8988T (cell line): ENCODE measurements at regions not wholly inside any gene's neighbourhood (a gene's known extent, or its start where the extent isn't known, plus 50 kb on each side); places are given as distances from the start of the nearest gene placed in this dataset.
"Not testable (repeated sequence)": the region's sequence is repeated elsewhere in the genome, so short reads cannot be mapped to it uniquely, and the experiment has no call there.

Experiments used
- DNase-seq: peaks from one replicate; pipeline ENCODE4 v3.0.0; 2011

DNA sequence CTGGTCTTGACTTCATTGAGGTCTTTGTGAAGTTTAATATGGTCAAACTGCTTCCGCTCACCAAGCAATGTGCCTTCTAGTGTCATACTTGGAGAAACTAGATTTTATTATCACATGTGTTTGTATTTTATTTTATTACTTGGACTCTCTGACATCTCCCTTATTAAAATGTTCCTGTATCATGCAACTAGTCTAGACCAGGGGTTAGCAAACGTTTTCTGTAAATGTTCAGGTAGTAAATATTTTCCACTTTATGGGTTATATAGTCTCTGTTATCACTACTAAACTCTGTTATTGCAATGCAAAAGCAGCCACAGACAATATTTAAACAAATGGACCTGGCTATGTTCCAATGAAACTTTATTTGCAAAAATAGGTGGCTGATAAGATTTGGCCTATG, 443.8 kb downstream of the MID1IP1 start:
- no peak for DNase-seq

DNA sequence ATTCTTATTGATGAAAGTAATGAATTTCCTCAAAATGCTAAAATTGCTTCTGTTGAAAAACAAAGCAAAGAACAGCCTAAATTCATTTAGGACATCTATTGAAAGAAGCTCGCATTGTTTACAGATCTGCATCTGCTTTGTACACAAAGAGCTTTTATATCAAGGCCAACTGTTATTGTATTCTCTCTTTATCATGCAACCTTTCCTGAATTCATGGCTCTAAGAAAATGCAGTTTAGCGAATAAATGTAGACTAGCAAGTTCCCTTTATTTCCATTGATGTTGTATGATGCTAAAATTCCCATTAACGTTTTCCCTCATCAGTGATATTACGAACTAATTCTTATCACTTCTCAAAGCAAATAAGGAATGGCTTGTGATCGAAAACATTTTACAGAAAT, 446.3 kb downstream of the MID1IP1 start:
- no peak for DNase-seq

DNA sequence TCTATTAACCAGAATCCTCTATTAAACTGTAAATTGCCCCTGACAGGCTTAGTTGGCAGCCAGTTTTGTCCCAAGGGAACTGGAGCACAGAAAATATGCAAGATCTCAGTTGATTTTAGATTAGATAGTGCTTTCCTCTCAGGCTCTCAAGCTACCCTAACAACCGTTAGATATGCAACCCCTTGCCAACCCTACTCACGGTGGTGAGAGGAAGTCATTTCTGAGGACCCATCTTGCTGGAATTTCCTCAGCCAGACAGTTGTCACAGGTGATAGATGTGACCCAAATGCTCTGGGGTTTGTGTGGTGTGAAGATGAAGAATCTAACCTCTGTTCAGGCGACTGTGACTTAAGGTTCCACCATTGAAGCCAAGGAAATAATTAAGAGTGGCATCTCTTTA, 447.1 kb downstream of the MID1IP1 start:
- DNase-seq = no peak

DNA sequence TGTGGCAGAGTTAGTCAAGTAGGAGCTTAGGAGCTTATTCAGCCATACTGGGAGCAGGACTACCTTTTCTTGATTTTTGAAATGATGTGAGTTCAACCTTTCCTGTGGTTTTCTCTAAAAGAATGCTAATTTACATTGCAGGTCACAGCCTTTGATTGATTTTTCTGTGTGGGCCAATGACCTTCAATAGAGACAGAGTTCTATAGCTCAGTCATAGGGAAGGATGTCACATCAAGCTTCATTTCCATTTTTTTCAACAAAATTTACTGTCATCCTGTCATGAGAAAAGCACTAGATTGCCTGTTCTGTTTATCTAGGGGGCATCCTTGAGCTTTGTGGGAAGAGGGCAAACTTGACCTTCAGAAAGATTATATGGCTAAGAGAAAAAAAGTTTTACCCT, 448.7 kb downstream of the MID1IP1 start:
- DNase-seq = no peak

DNA sequence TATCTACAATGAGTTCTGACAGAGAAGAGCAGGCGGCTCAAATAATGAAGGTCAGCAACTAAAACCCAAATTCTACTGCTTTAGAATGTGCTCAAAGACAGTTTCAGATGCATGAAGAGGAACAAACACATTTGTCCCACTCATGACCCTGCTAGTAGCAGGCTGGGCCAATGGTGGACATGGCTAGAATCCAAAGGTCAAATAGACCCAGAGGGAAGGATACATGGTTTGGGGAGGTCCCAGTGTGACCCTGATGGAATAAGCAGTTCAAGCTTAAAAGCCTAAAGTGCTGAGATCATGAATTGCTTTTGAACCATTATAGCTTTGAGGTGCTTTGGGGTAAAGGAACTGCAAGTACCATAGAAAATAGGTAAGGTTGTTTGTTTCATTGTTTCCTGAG, 450.7 kb downstream of the MID1IP1 start:
- no peak for DNase-seq

DNA sequence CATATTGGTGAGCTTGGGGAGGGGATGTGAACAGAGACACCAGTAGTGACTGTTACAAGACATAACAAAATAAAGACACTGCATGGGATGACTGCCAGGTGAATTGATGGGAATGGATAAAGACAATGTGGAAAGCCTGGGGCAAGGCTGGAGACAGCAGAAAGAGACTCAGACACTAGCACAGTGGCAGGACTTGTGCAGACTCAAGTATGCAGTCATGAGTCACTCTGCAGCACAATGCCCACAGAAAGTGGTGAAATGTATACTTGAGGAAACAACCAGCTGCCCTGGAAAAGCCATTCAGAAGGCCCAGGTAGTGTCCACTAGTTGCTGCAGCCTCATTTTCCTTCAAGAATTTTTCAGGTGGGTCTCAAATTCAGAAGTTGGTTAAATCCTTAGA, 452.3 kb downstream of the MID1IP1 start:
- no peak for DNase-seq

DNA sequence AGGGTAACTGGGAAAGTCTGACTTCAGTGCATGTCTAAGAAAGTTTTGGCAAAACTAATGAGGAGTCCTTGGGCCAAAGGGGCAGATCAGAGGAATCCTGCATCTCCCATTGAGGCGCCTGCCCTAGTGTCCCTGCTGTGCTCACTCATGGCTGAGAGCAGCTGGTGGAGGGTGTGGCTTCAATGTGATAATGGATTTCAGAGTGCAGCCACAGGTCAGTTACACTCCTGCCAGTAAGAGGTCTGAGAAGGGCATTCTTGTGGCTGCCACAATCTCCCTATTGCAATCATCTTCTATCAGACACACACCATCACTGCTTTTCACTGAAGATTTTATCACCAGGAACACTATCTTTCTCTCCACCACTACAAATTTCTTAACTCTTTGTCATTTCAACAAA, 457.1 kb downstream of the MID1IP1 start:
- no peak for DNase-seq

DNA sequence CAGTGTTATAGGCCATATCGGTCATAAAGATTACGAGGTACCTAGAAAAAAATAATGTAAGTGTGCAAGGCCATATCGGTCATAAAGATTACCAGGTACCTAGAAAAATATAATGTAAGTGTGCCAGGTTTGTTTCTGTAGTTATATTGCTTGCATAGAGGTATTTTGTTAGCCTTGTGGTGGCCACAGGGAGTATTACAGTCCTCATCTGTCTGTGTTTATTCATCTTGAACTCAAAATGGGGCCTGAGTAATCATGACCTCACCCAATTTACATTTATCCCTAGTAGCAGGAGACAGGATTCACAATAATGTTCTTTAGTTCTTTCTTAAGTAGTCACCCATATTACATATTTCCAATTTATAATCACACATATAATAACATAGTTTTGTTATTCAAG, 459.7 kb downstream of the MID1IP1 start:
- no peak for DNase-seq

DNA sequence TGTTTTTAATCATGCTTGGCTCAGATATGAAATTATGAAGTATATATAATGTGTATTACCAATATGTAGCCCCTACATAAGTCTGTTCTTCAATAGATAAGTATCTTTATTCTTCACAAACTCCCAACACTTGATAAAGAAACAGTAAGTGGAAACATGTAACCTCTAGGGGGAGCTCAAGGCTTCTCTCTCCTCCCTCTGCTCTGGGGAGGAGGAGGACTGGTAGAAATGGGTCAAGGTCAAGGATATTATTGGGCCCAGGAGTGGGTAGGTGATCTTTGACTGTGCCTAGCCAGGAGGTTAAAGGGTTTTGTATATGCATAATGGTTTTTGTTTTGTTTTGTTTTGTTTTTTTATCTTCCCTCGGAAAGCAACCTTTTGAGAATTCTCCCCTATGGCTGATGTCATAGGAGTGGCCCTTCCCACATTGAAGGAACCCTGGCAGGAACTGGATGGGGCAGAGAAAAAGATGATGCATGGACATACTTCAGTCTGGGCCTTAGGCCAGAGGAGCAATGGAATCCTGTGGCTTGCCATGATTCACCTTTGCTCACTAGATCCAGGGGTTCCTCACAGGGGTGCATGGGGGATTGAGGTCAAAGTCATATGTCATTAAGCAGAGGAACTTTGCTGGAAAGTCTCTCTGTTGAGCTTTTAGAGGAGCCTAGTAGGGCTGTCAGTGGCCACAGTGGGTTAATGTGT, 460.3 kb downstream of the MID1IP1 start:
- DNase-seq = no peak

DNA sequence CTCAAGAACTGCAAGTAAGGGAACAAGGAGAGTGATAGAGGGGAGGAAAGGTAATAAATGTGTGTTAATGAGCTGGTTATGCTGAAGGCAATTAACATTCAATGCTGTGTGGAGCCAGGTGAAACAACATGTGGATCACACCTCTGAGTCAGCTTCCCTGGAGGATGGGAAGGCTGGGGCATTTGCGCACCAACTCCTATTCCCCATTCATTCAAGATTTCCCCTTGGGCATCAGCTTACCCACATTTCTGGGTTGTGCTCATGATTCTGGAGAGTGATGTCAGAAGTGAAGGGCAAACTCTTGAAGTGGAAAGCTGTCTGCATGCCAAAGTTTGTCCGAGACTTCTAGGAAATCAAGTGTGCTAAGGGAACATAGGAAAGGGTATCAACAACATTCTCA, 461.4 kb downstream of the MID1IP1 start:
- no peak for DNase-seq

DNA sequence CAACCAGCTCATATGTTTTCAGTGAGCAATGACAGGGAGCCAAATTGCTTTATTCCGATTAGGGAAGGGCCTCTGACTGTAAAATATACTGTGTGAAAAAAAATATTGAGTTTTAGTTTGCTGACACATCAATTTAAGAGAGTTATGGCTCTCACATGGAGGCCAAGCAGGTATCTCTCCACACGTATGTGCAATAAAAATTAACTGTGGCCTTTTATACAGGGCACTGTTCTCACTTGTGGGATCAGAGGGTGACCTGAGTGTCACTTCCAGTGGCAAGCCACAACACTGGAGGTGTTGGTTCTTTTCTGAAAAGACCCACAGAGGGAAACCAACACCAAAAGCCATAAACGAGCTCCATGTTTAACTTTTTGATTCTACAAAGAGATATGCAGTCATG, 462.8 kb downstream of the MID1IP1 start:
- no peak for DNase-seq

DNA sequence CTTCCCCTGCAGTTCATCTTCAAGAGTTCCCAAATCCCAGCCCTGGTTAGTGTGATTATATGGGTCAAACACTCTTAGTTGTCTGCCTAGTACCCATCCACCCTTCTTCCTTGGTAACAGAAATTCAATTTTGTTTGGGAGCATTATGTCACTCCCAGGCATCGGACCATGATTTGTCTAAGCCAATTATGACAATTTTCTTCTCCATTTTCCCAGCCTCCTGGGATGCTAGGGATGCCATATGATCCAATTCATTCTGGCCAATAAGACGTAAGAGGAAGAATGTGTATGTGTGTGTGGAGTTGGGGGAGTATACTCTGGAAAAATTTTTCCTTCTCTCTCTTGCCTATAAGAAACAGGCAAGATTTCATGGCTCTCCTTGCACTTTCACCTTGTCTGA, 465.9 kb downstream of the MID1IP1 start:
- DNase-seq = no peak

DNA sequence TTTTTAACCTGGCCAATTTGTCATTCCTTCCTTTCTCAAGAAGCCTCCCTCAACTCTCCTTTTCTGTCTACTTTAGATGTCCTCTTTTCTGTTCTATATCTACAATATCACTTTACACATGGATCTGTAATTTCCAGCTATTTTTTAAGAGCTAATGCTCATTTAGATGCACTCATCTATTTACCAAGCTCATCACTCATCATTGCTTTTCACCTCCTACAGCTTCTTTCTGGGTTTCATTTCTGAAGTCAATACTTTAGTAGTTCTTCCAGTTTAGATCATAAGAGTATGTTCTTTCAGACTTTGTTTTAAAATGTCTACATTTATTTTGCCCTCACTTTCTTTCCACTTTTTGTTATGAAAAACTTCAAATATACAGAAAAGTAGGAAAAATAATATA, 466.9 kb downstream of the MID1IP1 start:
- no peak for DNase-seq

DNA sequence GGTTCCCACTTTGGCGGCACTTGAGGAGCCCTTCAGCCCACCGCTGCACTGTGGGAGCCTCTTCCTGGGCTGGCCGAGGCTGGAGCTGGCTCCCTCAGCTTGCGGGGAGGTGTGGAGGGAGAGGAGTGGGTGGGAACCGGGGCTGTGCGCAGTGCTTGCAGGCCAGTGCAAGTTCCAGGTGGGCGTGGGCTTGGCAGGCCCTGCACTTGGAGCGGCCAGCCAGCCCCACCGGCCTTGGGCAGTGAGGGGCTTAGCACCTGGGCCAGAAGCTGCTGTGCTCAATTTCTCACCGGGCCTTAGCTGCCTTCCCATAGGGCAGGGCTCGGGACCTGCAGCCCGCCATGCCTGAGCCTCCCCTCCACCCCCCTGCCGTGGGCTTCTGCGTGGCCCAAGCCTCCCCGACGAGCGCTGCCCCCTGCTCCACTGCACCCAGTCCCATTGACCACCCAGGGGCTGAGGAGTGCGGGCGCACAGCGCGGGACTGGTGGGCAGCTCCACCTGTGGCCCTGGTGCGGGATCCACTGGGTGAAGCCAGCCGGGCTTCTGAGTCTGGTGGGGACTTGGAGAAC, 474.3 kb downstream of the MID1IP1 start:
- no peak for DNase-seq

DNA sequence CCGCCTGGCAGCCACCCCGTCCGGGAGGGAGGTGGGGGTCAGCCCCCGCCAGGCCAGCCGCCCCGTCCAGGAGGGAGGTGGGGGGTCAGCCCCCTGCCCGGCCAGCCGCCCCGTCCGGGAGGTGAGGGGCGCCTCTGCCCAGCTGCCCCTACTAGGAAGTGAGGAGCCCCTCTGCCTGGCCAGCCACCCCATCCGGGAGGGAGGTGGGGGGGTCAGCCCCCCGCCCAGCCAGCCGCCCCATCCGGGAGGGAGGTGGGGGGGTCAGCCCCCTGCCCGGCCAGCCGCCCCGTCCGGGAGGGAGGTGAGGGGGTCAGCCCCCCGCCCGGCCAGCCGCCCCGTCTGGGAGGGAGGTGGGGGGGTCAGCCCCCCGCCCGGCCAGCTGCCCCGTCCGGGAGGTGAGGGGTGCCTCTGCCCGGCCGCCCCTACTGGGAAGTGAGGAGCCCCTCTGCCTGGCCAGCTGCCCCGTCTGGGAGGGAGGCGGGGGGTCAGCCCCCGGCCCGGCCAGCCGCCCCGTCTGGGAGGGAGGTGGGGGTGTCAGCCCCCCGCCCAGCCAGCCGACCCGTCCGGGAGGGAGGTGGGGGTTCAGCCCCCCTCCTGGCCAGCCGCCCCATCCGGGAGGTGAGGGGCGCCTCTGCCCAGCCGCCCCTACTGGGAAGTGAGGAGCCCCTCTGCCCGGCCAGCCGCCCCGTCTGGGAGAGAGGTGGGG, 476.6 kb downstream of the MID1IP1 start:
- not testable (repeated sequence) for DNase-seq

DNA sequence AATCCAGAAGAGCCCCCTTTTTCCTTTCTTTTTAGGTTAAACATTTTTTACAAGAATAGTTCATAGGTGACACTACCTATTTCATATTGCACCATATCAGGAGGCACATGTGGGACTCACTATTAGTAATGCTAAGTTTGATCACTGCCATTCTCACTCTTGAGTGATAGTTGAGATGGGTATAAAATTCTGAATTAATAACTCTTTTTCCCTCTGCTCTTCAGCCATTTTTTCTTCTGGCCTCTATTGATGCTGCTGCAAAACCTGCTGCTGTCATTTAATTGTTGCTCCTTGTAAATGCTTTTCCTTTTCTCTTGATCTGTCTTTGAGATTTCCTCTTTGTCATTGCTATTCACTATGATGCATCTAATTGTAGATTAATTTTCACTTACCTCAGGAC, 482.0 kb downstream of the MID1IP1 start:
- no peak for DNase-seq

DNA sequence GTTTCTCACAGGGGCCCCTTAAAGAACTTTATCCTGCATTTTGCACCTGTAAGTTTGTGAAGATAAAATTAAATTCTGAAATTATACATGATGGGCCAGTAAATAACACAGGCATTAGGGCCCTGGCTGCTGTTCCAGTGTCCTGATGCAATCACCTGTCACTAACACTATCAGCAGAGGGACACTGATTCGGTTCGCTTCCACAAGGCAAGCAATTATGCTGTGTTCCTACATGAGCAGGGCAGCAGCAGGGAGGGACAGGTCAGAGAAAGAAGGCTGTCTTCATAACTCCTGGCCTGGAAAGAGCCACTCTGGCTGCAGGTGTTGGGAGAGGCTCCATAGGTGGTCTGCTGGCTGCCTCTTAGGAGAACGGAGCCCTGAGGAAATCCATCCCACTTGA, 487.3 kb downstream of the MID1IP1 start:
- no peak for DNase-seq

DNA sequence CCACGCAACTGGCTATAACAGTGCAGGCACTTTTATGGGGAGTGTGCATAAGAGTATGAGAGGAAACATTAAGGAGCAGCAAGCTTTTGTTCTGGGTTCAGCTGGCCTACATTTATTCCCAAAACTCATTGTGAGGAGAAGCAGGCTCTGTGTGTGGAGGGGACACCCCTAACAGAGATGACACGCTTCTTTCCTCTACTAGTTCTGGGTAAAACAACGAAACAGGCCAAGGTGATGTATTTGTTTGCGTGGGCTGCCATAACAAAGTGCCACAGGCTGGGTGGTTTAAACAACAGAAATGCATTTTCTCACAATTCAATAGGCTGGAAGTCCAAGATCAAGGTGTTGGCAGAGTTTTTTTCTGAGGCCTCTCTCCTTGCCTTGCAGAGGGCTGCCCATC, 488.6 kb downstream of the MID1IP1 start:
- DNase-seq = no peak

DNA sequence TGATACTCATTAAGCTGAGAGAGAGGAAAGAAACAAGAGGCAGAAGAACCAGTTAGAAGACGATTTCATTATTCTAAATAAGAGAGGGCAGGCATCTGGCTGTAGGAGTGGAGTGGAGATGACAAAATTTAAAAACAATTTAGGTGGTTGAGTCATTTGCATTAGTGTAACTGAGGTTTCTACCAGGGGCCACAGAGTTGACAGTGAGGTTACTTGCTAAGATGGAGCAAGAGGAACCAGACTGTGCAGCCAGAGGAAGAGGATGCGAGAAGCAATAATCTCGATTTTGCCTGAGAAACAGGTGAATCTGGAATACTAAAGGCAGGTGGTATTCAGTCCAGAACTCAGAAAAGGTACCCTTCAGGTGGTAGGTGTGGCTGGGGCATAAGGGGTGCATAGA, 491.9 kb downstream of the MID1IP1 start:
- no peak for DNase-seq

DNA sequence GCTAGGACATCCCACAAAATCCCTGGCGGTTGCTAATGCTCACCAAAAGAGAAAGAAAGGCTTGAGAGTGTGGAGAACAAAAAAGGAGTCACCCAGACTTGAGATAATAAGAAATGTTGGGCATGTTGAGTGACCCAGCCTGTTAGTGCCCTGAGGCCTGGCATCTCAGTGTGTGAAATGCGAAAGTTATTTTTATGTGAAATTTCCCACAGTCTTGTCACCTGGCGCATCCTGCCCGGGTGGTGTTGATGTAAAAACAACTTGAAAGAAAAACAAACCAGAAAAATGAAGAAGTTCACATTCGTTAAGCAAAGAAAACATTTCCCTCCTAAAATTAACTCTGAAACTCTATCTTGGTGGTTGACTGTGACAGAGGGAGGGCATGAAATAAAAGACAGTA, 495.2 kb downstream of the MID1IP1 start:
- DNase-seq = no peak

DNA sequence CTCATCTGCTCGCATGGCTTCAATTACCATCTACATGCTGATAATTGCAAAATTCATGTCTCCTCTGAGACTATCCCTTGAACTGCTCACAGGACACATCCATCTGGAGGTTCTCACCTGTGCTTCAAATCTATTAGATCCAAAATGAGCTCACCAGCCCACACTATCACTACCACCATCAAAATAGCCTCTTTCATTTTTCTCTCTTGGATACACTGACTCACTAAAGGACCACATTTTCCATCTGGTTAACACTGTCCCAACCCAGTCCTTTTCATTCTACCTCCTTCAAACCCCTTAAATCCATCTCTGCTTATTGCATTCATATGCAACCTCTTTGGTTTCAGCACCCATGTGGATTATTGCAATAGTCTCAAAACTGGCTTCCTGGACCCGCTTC, 497.6 kb downstream of the MID1IP1 start:
- DNase-seq = no peak

DNA sequence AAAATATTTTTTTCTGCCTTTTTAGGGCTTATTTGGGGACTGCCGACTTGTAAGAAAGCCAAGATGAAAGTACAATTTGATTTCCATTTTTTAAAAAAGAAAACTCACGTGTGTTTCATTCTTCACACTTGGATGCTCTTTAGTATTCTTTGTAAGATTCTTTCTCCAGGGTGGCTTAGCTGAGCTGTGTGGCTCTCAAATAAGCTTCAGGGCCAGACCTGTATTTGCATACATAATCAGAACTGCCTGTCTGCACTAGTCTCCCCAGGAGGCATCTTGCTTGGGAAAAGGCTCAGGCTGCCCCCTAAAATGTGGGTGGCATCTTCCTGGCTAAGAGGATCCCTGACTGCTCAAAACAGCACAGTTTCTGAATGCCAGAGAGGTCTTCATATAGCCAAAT, 498.4 kb downstream of the MID1IP1 start:
- DNase-seq = no peak

DNA sequence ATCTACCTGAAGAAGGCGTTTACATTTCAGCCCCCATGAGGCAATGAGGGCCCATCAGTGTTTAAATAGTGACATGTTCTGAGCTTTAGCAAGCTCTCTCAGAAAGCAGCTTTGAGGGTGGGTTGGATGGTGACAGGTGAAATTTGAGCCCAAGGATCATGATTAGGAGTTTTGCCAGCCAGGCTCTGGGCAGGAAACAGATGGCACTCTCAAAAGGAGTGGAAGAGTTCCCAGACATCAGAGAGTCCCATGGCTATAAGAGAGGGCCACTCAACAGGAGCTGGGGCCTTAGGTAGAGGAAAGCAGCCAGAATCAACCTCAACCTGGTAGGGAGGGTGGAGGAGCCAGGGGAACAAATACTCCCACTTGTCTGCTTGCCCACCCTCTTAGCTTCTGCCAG, 499.8 kb downstream of the MID1IP1 start:
- DNase-seq = no peak

DNA sequence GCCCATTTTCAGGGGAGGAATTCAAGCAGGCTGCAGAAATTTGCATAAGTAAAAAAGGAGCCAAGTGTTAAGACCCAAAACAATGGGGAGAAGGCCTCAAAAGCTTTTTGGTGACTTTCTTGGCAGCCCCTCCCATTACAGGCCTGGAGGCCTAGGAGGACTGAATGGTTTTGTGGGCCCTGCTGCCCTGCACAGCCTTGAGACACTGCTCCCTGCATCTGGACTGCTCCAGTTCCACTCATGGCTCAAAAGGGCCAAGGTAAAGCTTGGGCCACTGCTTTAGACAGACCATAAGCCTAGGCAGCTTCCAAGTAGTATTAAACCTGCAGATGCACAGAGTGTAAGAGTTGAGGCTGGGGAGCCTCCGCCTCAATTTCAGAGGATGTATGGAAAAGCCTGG, 501.6 kb downstream of the MID1IP1 start:
- DNase-seq = no peak

DNA sequence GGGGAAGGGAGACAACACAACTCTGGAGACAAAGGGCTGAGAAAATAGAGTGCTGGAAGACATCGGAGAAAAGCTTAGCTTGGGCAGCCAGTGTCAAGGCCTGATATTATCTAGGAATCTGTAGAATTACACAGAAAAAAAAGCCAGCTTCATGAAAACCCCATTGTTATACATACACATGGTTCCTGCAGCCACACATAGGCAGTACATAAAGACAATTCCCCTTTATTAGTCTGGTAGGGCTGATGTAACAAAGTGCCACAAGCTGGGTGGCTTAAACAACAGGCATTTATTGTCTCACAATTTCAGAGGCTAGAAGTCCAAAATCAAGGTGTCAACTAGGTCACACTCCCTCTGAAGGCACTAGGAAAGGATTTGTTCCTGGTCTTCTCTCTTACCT, 503.5 kb downstream of the MID1IP1 start:
- no peak for DNase-seq
